LNCAP (cell line): ENCODE measurements at regions not wholly inside any gene's neighbourhood (a gene's known extent, or its start where the extent isn't known, plus 50 kb on each side); places are given as distances from the start of the nearest gene placed in this dataset.

Experiments
- TF ChIP-seq, protein P1 (sequence below): fragments of 450-650 bp; IDR thresholded peaks from 2 replicates; pipeline ENCODE4 v1.5.1; 2017; ENCODE audit warnings: mild to moderate bottlenecking

DNA sequence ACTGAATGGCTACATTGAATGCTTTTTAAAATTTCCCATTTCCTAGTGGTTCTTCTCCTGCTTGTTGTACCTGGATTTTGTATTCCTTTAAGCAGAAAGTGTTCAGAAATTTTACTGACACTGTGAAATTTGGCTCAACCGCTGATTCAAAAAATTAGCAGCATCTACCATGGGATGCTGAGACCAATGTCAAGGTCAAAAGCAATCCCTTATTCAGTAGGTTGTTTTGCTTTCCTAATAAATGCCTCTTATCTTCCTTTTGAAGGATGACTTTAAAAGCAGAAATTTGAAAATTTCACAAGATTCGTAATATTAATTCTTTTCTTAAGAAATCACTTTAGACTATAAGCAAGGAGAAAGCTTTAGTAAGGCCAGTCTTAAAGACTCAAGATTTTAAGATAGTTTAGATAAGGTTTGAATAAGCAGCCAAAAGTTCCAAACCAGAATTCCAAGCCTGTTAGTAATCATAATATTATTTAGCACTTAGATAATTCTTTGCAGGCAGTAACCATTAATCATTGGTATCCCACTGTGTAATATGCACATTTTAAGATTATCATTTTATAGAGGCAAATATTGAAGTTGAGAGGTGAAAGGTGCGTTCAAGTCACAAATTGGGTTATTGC lies 508.8 kb downstream of the ANKRD50 start:
- TF ChIP-seq, protein P1, sequence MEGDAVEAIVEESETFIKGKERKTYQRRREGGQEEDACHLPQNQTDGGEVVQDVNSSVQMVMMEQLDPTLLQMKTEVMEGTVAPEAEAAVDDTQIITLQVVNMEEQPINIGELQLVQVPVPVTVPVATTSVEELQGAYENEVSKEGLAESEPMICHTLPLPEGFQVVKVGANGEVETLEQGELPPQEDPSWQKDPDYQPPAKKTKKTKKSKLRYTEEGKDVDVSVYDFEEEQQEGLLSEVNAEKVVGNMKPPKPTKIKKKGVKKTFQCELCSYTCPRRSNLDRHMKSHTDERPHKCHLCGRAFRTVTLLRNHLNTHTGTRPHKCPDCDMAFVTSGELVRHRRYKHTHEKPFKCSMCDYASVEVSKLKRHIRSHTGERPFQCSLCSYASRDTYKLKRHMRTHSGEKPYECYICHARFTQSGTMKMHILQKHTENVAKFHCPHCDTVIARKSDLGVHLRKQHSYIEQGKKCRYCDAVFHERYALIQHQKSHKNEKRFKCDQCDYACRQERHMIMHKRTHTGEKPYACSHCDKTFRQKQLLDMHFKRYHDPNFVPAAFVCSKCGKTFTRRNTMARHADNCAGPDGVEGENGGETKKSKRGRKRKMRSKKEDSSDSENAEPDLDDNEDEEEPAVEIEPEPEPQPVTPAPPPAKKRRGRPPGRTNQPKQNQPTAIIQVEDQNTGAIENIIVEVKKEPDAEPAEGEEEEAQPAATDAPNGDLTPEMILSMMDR, result no peak

DNA sequence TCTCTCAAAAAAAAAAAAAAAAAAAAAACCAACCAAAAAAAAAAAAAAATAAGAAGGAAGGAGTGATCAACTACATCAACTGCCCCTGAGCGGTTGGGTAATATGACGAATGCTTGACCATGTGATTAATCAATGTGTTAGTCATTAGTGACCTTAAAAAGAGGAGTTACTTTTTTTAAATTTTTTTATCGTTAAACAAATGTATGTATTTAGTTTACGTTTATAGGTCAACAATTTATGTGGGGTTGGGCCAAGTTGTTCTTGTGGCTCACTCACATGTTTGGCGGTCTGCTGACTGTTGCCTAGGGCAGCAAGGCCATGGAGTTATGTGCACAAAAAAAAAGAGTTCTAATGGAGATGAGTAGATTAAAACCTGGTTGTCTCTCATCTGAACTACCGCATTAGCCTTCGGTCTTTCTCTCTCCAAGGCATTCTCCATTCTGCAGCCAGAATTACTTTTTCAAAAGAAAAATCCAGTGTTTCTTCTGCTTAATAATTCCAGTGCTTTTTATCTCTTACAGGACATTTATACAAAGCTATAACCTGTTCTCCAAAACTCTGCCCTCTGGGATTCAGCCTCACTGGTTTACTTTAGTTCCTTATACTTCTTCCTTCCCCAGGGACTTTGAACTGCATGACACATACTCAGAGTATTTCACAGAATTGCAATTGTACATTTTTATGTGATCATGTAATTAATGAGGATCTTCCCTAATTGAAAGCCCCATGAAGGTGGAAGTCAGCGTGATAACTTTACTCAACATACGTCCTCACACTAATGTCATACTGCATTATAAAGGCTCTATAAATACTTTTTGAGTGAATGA lies 505.5 kb downstream of the ANKRD50 start:
- TF ChIP-seq, protein P1, result no peak

DNA sequence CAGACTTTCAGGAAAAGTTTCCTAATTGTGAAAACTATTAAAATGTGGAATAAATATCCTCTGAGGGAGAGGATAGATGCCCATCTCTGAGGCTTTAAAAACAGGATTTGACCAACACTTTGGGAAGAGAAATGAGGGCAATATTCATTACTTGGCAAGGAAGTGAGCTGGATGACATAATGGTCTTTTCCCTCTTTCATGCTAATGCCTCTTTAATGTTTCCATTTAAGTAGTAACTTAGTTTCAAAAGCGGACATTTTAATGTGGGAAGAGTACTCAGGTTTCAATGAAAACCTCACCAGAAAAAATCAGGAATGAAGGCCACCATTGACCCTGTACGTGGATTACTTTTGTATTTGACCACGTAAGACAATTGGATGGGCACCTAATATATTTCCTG lies 503.3 kb downstream of the ANKRD50 start:
- TF ChIP-seq, protein P1, result no peak

DNA sequence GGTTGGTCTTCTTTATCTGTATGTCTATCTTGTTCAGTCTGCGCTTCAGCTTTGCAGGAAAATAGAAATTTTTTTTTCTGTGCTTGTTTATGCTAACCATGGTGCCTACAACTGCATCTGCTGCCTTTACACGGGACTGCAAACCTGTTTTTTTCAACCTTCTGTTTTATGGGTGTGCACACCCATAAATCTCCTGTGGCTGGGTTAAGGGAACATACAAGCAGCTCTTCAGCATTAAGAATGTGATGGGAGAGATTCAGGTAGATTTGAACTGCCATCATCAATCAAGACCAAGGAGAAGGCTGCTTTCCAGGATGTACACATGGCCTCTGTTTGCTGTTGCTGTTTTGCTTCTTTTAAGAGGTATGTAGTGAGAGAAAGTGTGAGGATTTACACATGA lies 502.9 kb downstream of the ANKRD50 start:
- TF ChIP-seq, protein P1, result no peak

DNA sequence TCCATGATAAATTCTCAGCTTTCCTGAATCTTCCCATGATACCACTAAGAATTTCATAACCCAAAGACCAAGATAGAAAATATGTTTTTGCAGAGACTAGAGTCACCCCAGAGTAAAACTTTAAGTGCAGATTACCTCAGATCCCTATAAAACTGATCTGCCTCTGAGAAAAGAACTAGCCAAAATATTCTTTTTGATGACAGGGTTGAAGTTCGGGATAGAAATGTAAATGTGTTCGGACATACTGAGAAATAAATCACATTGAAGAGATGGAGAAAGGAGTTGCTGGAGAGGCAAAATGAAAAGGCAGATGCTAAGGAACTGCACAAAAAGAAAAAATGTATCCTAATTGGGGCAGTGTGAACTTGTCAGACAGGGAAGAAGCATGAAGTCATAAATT lies 501.8 kb downstream of the ANKRD50 start:
- TF ChIP-seq, protein P1, result no peak

DNA sequence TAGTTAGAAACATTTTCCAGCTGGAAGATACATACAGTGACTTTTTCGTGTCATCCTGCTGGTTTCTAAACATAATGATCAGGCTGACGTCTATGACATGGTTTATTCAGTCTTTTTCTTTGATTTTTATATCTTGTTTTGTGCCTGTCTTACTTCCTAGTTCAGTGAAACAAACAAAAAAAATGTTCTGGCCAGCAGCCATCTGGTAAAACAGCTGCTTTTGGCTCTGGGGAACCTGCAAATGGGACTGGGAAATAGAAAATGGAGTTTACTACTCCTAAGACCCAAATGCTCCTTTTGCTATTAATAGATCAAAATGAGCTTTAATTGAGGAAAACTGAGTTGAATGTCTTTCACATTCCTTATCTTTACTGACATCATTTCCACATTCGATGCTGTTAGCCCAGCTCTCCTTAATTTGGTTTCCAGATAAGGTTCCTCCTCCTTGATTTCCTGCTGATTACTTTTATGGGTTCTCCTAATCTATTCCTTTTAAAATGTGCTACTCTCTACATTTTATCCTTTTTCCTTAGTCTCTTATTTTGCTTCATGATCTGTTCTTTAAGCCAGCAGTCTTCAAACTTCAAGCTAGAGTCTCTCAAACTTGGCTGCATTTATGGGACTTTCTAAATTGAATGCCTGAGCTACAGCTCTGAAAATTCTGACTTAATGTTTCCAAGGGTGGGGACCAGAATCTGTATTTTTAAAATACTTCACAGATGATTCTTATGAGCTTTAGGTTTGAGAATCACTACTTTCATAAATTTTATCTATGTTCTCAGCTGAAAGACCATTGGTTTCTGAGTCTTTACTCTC lies 499.5 kb downstream of the ANKRD50 start:
- TF ChIP-seq, protein P1, result no peak

DNA sequence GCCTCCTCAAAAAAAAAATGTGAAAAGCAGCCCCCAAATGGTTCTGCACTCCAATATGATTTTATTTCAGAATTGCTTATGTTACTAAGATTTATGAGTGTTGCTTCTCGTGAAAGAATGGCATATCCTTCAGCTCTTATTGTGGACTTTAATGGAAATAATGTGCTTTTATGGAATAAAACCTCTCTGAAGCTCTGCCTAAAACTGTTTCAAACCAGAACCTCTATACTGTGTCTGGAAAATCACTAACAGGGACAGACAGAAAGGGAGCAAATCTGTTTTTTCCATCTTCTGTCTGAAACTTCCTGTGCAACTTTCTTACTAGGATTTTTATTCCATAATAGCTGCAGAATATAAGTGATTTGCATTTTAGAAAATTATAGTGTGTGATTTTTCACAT lies 493.1 kb downstream of the ANKRD50 start:
- TF ChIP-seq, protein P1, result no peak
